ENCODE measurements at regions not wholly inside any gene's neighbourhood (a gene's known extent, or its start where the extent isn't known, plus 50 kb on each side); places are given as distances from the start of the nearest gene placed in this dataset.

- no peak for DNase-seq
These were observed 50.0 kb downstream of the NCOR2 start for GRCh38 chr12:124517260-124518050.

- DNase-seq = no peak
These were observed 50.6 kb downstream of the NCOR2 start for GRCh38 chr12:124516850-124517249.

DNA sequence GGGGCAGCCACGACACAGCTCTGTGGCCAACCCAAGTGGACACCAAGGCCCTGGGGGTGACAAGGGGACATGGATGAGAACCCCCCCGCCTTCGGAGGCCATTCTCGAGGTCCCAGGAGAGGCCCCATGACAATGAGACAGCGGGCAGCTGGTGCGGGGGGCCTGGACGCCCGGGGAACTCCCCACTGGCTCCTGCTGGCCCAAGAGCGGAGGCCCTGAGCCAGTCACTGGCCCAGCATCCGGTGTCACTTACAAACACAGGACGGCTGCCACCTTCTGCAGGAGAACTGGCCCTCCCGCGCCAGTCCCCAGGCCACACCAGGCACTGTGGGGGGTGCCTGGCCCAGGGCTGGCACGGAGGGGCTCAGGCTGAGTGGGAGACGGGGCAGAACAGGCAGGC is 51.4 kb downstream of the NCOR2 start:
- DNase-seq = no peak

DNA sequence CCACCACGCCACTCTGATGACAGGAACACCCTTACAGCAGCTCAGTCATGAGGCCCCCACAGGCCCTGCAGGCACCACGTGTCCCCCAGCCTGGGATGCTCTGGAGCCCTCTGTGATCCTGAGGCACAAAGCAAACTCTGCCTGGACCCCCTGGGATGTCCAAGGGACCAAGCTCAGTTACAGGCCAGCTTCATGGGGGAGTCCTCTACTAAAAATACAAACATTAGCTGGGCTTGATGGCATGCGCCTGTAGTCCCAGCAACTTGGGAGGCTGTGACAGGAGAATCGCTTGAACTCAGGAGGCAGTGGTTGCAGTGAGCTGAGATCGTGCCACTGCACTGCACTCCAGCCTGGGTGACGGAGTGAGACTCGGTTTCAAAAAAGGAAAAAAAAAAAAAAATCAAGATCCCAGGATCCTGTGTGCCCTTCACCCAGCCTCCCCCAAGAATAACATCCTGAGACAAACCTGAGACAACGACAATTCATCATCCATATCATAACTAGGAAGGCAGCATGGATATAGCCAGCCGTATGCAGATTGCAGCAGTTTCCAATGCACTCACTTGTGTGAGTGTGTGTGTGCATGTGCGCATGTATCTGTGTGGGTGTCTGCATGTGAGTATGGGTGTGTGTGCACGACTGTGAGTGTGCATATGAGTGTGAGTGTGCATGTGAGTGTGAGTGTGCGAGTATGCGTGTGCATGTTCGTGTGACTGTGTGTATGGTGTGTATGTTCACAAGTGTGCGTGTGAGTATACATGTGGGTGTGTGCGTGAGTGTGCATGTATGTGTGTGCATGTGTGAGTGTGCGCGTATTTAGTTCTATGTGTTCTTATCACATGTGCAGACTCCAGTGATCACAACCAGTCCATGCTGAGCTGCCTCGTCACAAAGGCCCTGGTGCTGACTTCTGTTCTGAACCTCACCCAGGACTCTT is 52.1 kb downstream of the NCOR2 start:
- no peak for DNase-seq

DNA sequence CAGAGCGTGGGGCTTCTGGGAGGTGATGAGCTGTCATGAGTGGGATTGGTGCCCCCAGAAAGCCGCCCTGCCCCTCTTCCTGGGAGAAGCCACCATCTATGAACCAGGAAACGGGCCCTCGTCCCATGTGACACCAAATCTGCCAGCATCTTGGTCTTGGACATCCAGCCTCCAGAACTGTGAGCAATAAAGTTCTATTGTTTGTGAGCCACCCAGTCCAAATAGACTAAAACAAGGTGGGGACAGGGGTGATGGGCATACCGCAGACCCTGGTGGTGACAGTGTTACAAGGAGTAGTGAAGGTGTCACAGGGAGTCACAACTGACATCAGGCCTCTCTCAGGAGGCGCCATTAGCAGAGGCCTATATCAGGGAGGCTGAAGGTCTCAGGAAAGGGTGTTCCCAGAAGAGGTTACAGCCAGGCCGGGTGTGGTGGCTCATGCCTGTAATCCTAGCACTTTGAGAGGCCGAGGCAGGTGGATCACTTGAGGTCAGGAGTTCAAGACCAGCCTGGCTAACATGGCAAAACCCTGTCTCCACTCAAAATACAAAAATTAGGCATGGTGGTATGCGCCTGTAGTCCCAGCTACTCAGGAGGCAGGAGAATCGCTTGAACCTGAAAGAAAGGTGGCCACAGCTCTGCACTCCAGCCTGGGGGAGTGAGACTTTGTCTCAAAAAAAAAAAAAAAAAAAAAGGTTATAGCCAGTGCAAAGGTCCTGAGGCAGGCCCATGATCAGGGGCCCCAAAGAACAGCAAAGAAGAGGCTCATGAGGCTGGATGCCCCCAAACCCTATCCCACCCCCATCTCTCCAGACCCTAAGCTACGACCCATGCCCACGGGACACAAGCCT is 53.0 kb downstream of the NCOR2 start:
- DNase-seq = no peak

- DNase-seq = no peak
These were observed 54.0 kb downstream of the NCOR2 start for GRCh38 chr12:124513297-124513867.

DNA sequence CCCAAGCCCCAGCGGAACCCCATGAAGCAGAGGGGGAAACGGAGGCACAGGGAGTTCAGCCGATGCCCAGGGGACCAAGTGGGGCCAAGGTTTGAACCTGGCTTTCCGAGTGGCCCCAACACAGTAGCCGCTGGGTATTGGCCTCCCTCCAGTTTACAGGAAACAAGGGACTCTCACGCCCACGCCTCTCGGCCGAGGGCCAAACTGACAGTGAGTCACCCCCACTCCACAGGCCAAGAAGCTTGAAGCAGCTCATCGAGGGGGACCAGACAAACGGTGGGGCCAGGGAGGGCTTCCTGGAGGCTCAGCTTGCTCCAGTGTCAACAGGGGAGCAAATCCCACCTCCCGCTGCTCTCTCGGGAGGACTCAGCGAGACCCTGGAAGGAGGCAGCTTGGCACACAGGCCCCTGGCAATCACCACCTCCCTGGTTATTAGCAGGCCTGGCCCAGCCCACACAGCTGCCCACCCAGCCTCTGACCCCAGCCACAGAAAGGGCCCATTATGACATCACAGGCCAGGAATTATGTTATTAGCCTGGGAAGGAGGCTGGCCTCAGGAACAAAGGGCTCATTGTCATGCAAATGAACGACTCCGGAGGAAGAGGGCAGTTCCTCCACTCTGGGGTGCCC is 54.6 kb downstream of the NCOR2 start:
- no peak for DNase-seq

DNA sequence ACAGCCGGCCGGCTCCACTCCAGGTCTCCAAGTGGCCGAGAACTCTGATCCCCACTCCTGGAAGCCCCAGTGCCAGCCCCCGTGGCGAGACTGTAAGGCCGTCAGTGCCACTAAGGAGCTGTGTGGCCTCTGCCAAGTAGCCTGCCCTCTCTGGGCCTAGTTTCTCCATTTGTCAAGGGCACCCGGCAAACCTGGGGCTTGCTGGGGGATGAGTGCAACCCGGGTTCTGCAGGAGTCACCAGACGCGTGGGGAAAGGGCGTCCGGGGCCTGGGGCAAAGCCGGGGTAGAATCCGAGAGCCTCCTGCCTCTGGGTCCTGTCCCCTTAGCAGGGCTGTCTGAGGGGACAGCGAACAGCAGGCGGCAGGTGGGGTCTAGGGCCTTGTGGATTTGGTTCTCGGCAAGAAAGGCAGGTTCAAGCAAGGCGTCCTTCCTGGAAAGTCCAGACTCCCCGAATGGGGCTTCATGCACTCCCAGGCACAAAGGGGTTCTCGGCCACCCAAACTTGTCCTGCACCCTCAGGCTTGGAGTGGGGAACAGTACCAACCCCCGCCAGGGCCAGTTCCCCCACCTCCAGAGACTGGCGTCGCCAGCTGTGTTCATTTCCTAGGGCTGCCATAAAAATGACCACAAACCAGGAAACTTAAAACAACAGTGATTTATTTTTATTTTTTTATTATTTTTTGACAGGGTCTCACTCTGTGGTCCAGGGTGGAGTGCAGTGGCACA is 56.0 kb downstream of the NCOR2 start:
- DNase-seq = no peak

- no peak for DNase-seq
These were observed 57.0 kb downstream of the NCOR2 start for GRCh38 chr12:124510301-124510970.

DNA sequence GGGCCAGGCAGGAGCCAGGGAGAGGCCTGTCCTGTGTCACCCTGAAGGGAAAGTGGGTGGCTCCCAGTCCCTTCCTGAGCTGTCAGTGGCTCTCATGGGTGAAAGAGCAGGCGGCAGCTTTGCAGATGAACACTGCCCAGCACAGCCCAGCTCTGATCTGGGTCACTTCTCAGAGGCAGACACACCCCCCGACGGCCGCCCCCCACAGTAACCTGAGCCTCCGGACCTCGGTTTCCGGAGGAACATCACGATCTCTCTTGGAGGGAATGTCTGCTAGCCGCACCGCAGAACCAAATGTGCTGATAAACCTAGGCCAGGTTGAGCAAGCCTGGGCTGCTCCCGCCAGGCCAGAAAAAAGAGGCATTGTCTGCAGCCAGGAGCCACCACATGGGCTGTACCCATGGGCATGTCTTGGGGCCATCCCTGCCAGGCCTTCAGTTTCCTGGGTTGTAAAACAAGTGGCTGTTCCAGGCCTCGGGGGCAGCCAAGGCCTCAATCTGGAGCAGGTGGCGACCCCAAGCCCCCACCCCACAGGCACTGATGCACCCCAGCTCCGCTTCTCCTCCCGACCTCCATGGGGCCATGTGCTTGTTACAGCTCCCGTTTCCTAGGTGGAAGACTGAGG is 57.6 kb downstream of the NCOR2 start:
- DNase-seq = no peak

DNA sequence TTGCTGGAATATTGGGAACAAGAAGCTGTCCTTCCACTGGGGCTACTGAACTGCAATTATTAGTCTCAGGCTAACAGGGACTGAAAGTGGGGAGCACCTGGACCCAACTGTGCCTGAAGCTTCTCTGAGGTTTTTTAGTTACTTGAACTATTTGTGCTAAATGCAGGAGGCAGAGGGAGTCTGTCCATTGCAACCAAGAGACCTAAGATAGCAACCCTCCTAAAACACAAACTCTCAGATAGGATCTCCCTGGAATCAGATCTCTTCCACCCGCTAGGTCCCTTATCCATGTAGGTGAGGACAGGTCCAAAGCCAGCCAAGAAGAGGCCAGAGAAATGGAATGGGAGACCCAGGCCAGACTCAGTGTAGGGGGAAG is 58.1 kb downstream of the NCOR2 start:
- DNase-seq = no peak

GRCh38 chr12:124508381-124509079 is 58.9 kb downstream of the NCOR2 start:
- DNase-seq = no peak

DNA sequence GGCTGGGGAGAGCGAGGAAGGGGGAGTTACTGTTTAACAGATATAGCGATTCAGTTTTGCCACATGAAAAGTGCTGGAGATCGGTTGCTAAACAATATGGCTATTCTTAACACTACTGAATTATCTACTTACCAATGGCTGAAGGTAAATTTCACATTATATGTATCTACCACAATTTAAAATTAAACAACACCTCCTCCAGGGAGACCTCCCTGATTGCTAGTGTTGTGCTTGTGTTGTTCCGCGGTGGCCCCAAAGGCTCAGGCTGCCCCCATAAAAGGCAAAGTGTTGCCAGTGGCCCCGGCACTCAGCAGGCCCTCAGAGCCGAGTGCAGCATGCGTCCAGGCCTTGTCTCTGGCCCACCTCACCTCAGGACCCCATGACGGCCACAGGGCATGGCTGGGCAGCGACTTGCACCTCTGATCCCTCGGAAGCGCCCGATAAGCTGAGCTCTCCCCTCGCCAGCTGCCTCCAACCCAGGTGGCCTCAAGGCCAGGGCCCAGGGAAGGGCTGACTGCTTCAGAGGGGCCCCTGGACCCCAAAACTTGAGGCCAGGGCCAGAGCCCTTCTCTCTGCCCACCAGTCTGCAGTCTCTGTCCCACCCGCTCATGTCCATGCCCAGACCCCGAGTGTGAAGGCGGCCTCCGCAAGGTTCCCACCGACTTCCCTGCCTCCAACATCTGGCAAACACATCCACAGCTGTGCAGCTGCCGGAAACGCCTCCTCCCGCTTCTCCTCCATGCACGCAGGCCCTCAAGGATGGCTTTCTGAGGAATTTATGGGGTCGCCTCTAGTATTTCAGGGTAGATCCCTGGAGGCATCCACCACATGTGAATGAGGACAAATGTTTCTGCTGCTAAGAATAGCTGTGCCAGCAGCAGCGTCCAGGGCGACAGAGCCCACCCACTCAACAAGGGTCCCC is 60.0 kb downstream of the NCOR2 start:
- DNase-seq = no peak

GRCh38 chr12:124506832-124507153 is 60.6 kb downstream of the NCOR2 start:
- no peak for DNase-seq

DNA sequence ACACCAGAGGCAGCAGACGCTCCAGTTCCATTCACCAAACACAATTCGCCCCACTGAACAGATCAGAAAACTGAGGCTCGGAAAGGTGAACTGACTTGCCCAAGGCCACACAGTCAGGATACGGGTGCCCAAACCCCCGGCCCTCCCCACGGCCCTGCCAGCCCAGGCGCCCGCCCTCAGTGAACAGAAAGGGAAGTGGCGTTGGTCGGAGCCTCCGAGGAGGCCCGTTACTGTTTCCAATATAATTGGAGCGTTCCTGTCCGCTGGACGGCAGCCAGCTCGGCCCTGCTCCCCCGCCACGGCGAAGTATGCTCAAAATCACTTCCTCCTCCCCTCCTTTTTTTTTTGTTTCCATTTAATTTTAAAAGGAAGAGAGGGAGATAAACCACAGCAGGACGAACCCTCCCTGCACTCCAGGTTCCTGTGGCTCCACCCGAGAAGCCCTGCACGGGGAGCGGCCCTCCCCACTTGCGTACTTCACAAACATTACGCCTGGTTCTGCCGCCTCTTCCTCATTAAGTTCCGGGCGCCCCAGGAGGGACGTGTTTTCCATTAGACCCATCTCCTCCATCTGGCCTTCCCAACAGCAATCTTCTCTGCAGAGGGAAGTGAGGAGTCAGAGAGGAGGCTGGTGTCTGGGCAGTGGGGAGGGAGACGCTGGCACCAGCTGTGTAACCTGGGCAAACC is 61.1 kb downstream of the NCOR2 start:
- DNase-seq = no peak

DNA sequence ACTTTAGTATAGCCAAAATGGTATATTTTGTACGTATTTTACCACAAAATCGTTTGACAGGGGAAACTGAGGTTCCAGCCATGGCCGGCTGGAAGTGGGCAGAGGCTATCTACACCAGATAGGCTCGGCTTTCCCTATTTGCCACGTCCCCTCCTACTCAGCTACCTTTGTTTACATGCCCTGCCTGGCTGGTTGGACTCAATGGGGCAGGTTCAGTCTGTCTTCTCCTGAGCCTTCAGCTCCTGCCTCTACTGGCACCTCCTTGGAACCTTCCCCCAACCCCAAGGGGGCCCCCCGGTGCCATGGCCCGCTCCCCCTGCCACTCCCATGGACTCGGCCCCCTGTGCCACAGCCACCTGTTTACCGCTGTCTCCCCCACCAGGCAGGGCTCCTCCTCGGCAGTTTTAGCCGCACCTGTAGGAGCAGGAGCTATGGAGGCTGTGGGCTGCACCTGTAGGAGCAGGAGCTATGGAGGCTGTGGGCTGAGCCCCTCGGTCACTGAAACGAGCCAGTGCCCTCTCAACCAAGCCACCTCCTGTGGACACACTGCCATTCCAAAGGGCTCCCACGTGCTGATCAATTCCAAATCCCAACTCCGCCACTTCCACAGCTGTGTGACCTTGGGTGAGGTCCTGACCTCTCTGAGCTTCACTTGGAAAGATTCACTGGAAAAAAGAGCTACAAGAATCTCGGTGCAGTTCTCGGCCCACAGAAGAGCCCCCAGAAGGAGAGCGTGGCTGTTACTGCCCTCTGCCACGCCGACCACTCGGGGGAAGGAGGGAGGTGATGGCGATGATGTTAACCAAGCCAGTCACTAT is 62.2 kb downstream of the NCOR2 start:
- DNase-seq = no peak

GRCh38 chr12:124504273-124505000 is 63.0 kb downstream of the NCOR2 start:
- DNase-seq = no peak
